ENCODE measurements at regions not wholly inside any gene's neighbourhood (a gene's known extent, or its start where the extent isn't known, plus 50 kb on each side); places are given as distances from the start of the nearest gene placed in this dataset.

DNA sequence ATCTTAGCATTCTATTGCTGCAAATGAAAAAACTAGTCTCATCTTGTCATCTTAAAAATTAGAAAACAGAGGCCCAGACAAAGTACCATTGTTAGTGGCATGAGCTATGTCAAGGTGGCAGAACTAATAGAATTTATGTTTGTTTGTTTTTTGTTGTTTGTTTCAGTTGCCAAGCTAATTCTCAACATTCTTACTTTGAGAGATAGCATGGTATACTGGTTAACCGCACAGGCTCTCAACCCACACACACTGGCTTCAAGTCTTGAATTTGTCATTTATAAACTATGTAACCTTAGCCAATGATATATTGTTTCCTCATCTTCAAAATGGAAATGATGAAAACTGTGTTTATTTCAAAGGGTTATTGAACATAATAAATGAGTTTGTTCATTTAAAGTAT, 367.6 kb upstream of the PLSCR5 start:
- Histone ChIP-seq H3K4me1 (ENCODE audit: low read depth) (no peaks in the 10 kb centered on the region), H3K9me3 (ENCODE audit: low read depth) (no peaks in the 10 kb centered on the region), H3K27me3 (no peaks in the 10 kb centered on the region), H3K27ac (no peak overlapping the region), H3K36me3 (no peaks in the 10 kb centered on the region), H3K4me3 (no peak overlapping the region)
- TF ChIP-seq, protein P1, sequence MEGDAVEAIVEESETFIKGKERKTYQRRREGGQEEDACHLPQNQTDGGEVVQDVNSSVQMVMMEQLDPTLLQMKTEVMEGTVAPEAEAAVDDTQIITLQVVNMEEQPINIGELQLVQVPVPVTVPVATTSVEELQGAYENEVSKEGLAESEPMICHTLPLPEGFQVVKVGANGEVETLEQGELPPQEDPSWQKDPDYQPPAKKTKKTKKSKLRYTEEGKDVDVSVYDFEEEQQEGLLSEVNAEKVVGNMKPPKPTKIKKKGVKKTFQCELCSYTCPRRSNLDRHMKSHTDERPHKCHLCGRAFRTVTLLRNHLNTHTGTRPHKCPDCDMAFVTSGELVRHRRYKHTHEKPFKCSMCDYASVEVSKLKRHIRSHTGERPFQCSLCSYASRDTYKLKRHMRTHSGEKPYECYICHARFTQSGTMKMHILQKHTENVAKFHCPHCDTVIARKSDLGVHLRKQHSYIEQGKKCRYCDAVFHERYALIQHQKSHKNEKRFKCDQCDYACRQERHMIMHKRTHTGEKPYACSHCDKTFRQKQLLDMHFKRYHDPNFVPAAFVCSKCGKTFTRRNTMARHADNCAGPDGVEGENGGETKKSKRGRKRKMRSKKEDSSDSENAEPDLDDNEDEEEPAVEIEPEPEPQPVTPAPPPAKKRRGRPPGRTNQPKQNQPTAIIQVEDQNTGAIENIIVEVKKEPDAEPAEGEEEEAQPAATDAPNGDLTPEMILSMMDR (IDR thresholded peaks at IDR 0.05; ENCODE audit: low read depth, low read length): no peak
- peak in 1 of 2 donors; percentile 72 for DNase-seq (ENCODE audit: low read depth in 1 of 2, low spot score in 1 of 2)

DNA sequence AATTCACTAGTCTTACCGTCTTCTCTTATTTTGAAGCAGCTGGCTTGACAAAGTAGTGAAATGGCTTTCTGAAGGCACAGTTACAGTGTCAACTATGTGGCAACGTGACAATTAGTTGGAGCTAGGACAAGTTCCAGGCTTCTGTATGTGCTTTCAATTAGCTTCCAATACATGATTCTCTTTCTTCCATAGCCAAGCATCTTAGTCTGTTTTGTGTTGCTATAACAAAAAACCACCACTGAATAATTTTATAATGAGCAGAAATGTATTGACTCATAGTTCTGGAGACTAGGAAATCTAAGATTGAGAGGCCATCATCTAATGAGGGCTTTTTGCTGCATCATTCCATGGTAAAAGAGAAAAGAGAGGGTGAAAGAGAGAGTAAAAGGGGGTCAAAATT, 365.1 kb upstream of the PLSCR5 start:
- Histone ChIP-seq H3K27me3 (no peaks in the 10 kb centered on the region), H3K36me3 (no peaks in the 10 kb centered on the region), H3K27ac (no peak overlapping the region), H3K4me3 (no peak overlapping the region), H3K9me3 (ENCODE audit: low read depth) (no peaks in the 10 kb centered on the region), H3K4me1 (ENCODE audit: low read depth) (no peaks in the 10 kb centered on the region)
- no peak for DNase-seq (ENCODE audit: low read depth in 1 of 2, low spot score in 1 of 2)
- TF ChIP-seq, protein P1 (IDR thresholded peaks at IDR 0.05; ENCODE audit: low read depth, low read length): no peak

DNA sequence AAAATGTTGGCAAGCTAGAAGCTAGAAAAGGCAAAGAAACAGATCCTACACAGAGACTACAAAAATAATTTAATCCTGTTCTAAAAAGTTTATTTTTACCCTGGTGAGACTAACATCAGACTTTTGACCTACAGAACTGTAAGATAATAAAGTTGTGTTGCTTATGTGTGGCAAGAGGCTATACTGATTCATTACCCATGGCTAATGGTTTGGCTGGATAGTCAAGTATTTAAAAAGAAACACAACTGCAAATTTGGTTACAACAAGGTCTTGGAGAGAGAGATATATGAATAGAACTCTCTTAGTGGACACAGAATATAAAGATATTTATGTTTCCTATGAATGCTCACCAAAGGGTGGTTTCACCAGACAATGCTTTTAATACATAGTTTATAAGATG, 364.2 kb upstream of the PLSCR5 start:
- Histone ChIP-seq H3K27ac (no peak overlapping the region), H3K4me1 (ENCODE audit: low read depth) (no peaks in the 10 kb centered on the region), H3K27me3 (no peaks in the 10 kb centered on the region), H3K4me3 (no peak overlapping the region), H3K36me3 (no peaks in the 10 kb centered on the region), H3K9me3 (ENCODE audit: low read depth) (no peaks in the 10 kb centered on the region)
- peak in 1 of 2 donors; percentile 33 for DNase-seq (ENCODE audit: low read depth in 1 of 2, low spot score in 1 of 2)
- TF ChIP-seq, protein P1 (IDR thresholded peaks at IDR 0.05; ENCODE audit: low read depth, low read length): no peak

DNA sequence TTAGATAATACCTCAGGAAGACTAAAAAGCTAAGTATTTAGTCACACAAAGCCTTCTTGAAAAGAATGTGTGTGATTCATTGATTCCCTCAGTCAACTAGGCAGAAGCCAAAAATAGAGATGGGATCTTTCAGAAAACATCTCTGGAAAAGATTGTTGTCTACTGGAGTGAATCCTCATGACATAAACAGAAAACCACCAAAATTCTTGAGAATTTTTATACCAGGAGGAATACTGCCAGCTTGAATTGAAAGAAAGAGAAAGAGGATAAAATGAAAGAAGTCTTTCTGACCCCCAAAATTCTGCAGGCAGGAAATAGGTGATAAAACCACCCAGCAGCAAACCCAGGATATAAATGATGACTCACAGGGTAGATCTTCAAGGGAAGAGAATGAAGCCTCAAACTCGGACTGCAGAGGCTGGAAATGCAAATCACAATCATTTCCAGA, 363.1 kb upstream of the PLSCR5 start:
- H3K27me3 ChIP-seq: no peaks in the 10 kb centered on the region
- H3K36me3 ChIP-seq: no peaks in the 10 kb centered on the region
- DNase-seq (ENCODE audit: low read depth in 1 of 2, low spot score in 1 of 2): peak in 1 of 2 donors; percentile 78
- no peak overlapping the region for H3K27ac ChIP-seq
- no peaks in the 10 kb centered on the region for H3K4me1 ChIP-seq (ENCODE audit: low read depth)
- no peaks in the 10 kb centered on the region for H3K9me3 ChIP-seq (ENCODE audit: low read depth)
- no peak overlapping the region for H3K4me3 ChIP-seq
- TF ChIP-seq, protein P1 (IDR thresholded peaks at IDR 0.05; ENCODE audit: low read depth, low read length): no peak

GRCh38 chr3:146967783-146968182, 362.6 kb upstream of the PLSCR5 start:
- TF ChIP-seq, protein P1 (IDR thresholded peaks at IDR 0.05; ENCODE audit: low read depth, low read length): no peak
- H3K4me3 ChIP-seq: no peak overlapping the region

DNA sequence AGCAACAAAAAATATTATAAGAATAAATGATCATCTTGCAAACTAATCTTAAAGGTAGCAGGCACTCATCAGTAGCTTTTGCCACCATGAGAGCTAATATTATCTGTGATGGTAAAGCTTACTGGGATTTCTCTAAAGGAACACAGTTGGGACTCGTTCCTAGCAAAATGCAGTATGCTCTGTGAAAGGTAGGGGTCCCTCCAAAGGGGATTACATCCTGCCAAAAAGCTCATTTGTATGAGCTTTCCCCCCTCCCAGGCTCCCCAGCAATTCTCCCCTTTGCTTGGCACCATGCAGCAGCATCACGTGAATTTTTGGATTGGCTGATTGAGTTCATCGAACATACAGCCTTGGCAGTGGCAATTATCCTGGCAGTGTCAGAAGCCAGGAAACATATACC, 361.0 kb upstream of the PLSCR5 start:
- no peak for DNase-seq (ENCODE audit: low read depth in 1 of 2, low spot score in 1 of 2)
- no peaks in the 10 kb centered on the region for H3K9me3 ChIP-seq (ENCODE audit: low read depth)
- no peak overlapping the region for H3K4me3 ChIP-seq
- H3K4me1 ChIP-seq (ENCODE audit: low read depth): no peaks in the 10 kb centered on the region
- H3K27ac ChIP-seq: no peak overlapping the region
- H3K27me3 ChIP-seq: no peaks in the 10 kb centered on the region
- TF ChIP-seq, protein P1 (IDR thresholded peaks at IDR 0.05; ENCODE audit: low read depth, low read length): no peak
- H3K36me3 ChIP-seq: no peaks in the 10 kb centered on the region

More at GRCh38 chr3:146967783-146968182, 362.6 kb upstream of the PLSCR5 start:
- no peaks in the 10 kb centered on the region for H3K36me3 ChIP-seq
- no peaks in the 10 kb centered on the region for H3K4me1 ChIP-seq (ENCODE audit: low read depth)
- DNase-seq (ENCODE audit: low read depth in 1 of 2, low spot score in 1 of 2): peak in 1 of 2 donors; percentile 69
- no peak overlapping the region for H3K27ac ChIP-seq
- no peaks in the 10 kb centered on the region for H3K9me3 ChIP-seq (ENCODE audit: low read depth)
- no peaks in the 10 kb centered on the region for H3K27me3 ChIP-seq
